B cell (primary cell): ENCODE measurements at regions not wholly inside any gene's neighbourhood (a gene's known extent, or its start where the extent isn't known, plus 50 kb on each side); places are given as distances from the start of the nearest gene placed in this dataset.

Source experiments
- ATAC-seq: fragments of 200-7000 bp; cut with Tn5 transposase; one replicate; pipeline ENCODE4 v1.10.0; 2021; ENCODE audit warnings: low read depth, mild to moderate bottlenecking, moderate number of reproducible peaks, moderate library complexity
- CTCF ChIA-PET: fragments of 350-600 bp; sonication (Branson Sonifier 250); formaldehyde crosslinking; loops from one replicate; lab custom pipeline; 2021; ENCODE audit warnings: antibody characterized with exemption, inconsistent platforms; lab: Charles Lee
- POLR2A ChIA-PET: fragments of 350-600 bp; sonication (Branson Sonifier 250); formaldehyde crosslinking; loops from one replicate; lab custom pipeline; 2021; ENCODE audit warnings: antibody characterized with exemption; lab: Charles Lee
- DNase-seq: peaks from one replicate; pipeline ENCODE4 v3.0.0; 2013
- H2AFZ ChIP-seq: 2 replicates; pipeline ENCODE4 v1.6.1; 2012; ENCODE audit warnings: mild to moderate bottlenecking, low read depth, low read length; ENCODE audit not compliant: insufficient read depth, poor library complexity, severe bottlenecking
- H3K27ac ChIP-seq, 2 donors: 1 replicate in 1 of 2; 2 replicates in 1 of 2; pipeline ENCODE4 v1.5.1; 2012 to 2013; ENCODE audit warnings: low read length in 2 of 2, mild to moderate bottlenecking in 2 of 2, moderate library complexity in 1 of 2
- H3K27me3 ChIP-seq, 4 experiments: fragments of 200-600 bp in 1 of 4; sonication (generic) in 1 of 4; replicated peaks in 1 of 4; 1 replicate in 2 of 4; 2 replicates in 2 of 4; pipeline versions ENCODE4 v1.6.1 to v1.7.0; 2013 to 2016; ENCODE audit warnings: low read length in 3 of 4, mild to moderate bottlenecking in 2 of 4, mixed read lengths in 1 of 4, moderate library complexity in 1 of 4; ENCODE audit not compliant: insufficient read depth in 4 of 4, control insufficient read depth in 3 of 4; ENCODE audit errors: control extremely low read depth in 1 of 4
- H3K36me3 ChIP-seq, 2 experiments: replicated peaks in 1 of 2; 1 replicate in 1 of 2; 2 replicates in 1 of 2; pipeline versions ENCODE4 v1.6.1 to v1.7.1; 2013; ENCODE audit warnings: low read length in 1 of 2; ENCODE audit not compliant: insufficient read depth in 2 of 2, control insufficient read depth in 1 of 2; ENCODE audit errors: control extremely low read depth in 1 of 2, extremely low read depth in 1 of 2
- H3K4me1 ChIP-seq, 2 donors: fragments of 200-600 bp in 1 of 2; sonication (generic) in 1 of 2; 1 replicate in 1 of 2; 2 replicates in 1 of 2; pipeline versions ENCODE4 v1.5.1 to v1.6.1; 2013 to 2017; ENCODE audit warnings: low read length in 2 of 2; ENCODE audit not compliant: control insufficient read depth in 2 of 2, insufficient read depth in 2 of 2
- H3K4me2 ChIP-seq: replicated peaks from 2 replicates; pipeline ENCODE3; 2012; ENCODE audit warnings: mild to moderate bottlenecking, low read depth, low read length; ENCODE audit not compliant: poor library complexity, severe bottlenecking
- H3K4me3 ChIP-seq, 5 experiments: fragments of 200-600 bp in 1 of 5; sonication (generic) in 1 of 5; 1 replicate in 3 of 5; 2 replicates in 2 of 5; pipeline versions ENCODE4 v1.5.1 to v1.7.0; 2011 to 2016; ENCODE audit warnings: low read length in 4 of 5, mild to moderate bottlenecking in 4 of 5, low read depth in 2 of 5, control low read depth in 1 of 5, moderate library complexity in 1 of 5; ENCODE audit not compliant: insufficient read depth in 1 of 5; ENCODE audit errors: control extremely low read depth in 1 of 5, extremely low read depth in 1 of 5
- H3K79me2 ChIP-seq: fragments of 200-600 bp; sonication (generic); one replicate; pipeline ENCODE4 v1.6.0; 2016; ENCODE audit warnings: low read length; ENCODE audit not compliant: control insufficient read depth, insufficient read depth
- H3K9ac ChIP-seq: fragments of 200-600 bp; sonication (generic); 2 replicates; pipeline ENCODE4 v1.6.1; 2017; ENCODE audit warnings: mild to moderate bottlenecking, low read length, moderate library complexity
- H3K9me3 ChIP-seq, 3 donors: one replicate each; pipeline versions ENCODE4 v1.6.1 to v1.7.1; 2013; ENCODE audit warnings: low read length in 2 of 3; ENCODE audit not compliant: control insufficient read depth in 2 of 3, insufficient read depth in 1 of 3; ENCODE audit errors: control extremely low read depth in 1 of 3
- H4K20me1 ChIP-seq: 2 replicates; pipeline ENCODE4 v1.6.0; 2012; ENCODE audit warnings: mild to moderate bottlenecking, low read length; ENCODE audit not compliant: insufficient read depth, control insufficient read depth, poor library complexity, severe bottlenecking
- H3K27ac Mint-ChIP-seq: one replicate; pipeline ENCODE4 v1.8.0; 2021; ENCODE audit warnings: mixed read lengths
- H3K27me3 Mint-ChIP-seq: one replicate; pipeline ENCODE4 v1.8.0; 2021; ENCODE audit warnings: mixed read lengths
- H3K4me1 Mint-ChIP-seq: one replicate; pipeline ENCODE4 v1.8.0; 2021; ENCODE audit warnings: mixed read lengths
- H3K4me3 Mint-ChIP-seq: one replicate; pipeline ENCODE4 v1.8.0; 2021; ENCODE audit warnings: mixed read lengths
- H3K9me3 Mint-ChIP-seq: one replicate; pipeline ENCODE4 v1.8.0; 2022; ENCODE audit warnings: mixed read lengths; ENCODE audit not compliant: insufficient read depth
- CTCF ChIP-seq: fragments of 200-600 bp; IDR thresholded peaks from one replicate; pipeline ENCODE4 v1.8.0; 2022; ENCODE audit warnings: antibody characterized with exemption, mild to moderate bottlenecking
- EZH2 ChIP-seq: IDR thresholded peaks from 2 replicates; pipeline ENCODE4 v1.6.1; 2012; ENCODE audit warnings: borderline replicate concordance, low read depth, mild to moderate bottlenecking, moderate library complexity, low read length; ENCODE audit not compliant: insufficient read depth, poor library complexity, severe bottlenecking
- whole genome bisulfite sequencing: methylation state at CpG from one replicate; pipeline ENCODE4 v1.1.5; 2013; ENCODE audit warnings: missing lambda C conversion rate; ENCODE audit not compliant: insufficient coverage; 5-methylcytosine and 5-hydroxymethylcytosine counted together
- intact Hi-C: fragments of 100-400 bp; cut with micrococcal nuclease; formaldehyde crosslinking; loops from one replicate; pipeline ENCODE4 v1.10.0; 2022

GRCh38 chr1:222165629-222166028, 382.3 kb downstream of the HHIPL2 start:
- Histone ChIP-seq H2AFZ (no peak overlapping the region), H3K9ac (no peak overlapping the region), H3K79me2 (no peaks in the 10 kb centered on the region), H3K9me3 (peaks cover 0 to 7% (median 3%) of the 10 kb centered on the region in 3 donors), H3K27ac (no peak overlapping the region), H3K36me3 (no peaks in the 10 kb centered on the region), H3K4me3 (no peak overlapping the region), H3K27me3 (peaks cover 0 to 2% (median 0%) of the 10 kb centered on the region in 4 experiments), H4K20me1 (no peaks in the 10 kb centered on the region), H3K4me2 (no peak overlapping the region), H3K4me1 (no peaks in the 10 kb centered on the region)
- Mint-ChIP-seq H3K4me3 (no peak overlapping the region), H3K27me3 (no peaks in the 10 kb centered on the region), H3K9me3 (no peaks in the 10 kb centered on the region), H3K27ac (no peak overlapping the region), H3K4me1 (no peaks in the 10 kb centered on the region)
- WGBS: 64% methylated on average over 2 of the region's 3 CpGs
- no peak for DNase-seq
- ChIA-PET POLR2A (no interaction called here), CTCF (interaction anchor here (0.9 to 1.8 kb wide), 3 partner anchors 24 to 902 kb away, joined by 3 to 5 read pairs (median 3); no protein-coding TSS in a partner anchor)
- TF ChIP-seq CTCF (no peak), EZH2 (no peak)
- intact Hi-C loops: no loop called here
- no peak for ATAC-seq

GRCh38 chr1:222163895-222164294, 384.0 kb downstream of the HHIPL2 start:
- TF ChIP-seq CTCF (no peak), EZH2 (no peak)
- Histone ChIP-seq H3K36me3 (no peaks in the 10 kb centered on the region), H3K4me3 (no peak overlapping the region), H3K9ac (no peak overlapping the region), H3K79me2 (no peaks in the 10 kb centered on the region), H3K27me3 (no peaks in the 10 kb centered on the region), H4K20me1 (no peaks in the 10 kb centered on the region), H3K4me1 (no peaks in the 10 kb centered on the region), H3K27ac (no peak overlapping the region), H2AFZ (no peak overlapping the region), H3K4me2 (no peak overlapping the region), H3K9me3 (peaks cover 0 to under 1% (median 0%) of the 10 kb centered on the region in 3 donors)
- ChIA-PET POLR2A (no interaction called here), CTCF (no interaction called here)
- no peak overlapping the region for H3K4me3 Mint-ChIP-seq
- ATAC-seq (no peak), DNase-seq (no peak)
- no peaks in the 10 kb centered on the region for H3K9me3 Mint-ChIP-seq
- 79% methylated on average over 2 of the region's 2 CpGs for WGBS
- no peaks in the 10 kb centered on the region for H3K27me3 Mint-ChIP-seq
- H3K27ac Mint-ChIP-seq: no peak overlapping the region
- intact Hi-C loops: no loop called here
- H3K4me1 Mint-ChIP-seq: no peaks in the 10 kb centered on the region
